HUES48 (cell line): ENCODE measurements at regions not wholly inside any gene's neighbourhood (a gene's known extent, or its start where the extent isn't known, plus 50 kb on each side); places are given as distances from the start of the nearest gene placed in this dataset.
A peak's percentile ranks its signal among the peaks of the same experiment; 100 is the strongest.
"Not testable (repeated sequence)": the region's sequence is repeated elsewhere in the genome, so short reads cannot be mapped to it uniquely, and the experiment has no call there.

Experiments
- H3K27ac ChIP-seq: one replicate; pipeline ENCODE4 v1.7.0; 2013; ENCODE audit warnings: low read depth, low read length, inconsistent platforms
- H3K27me3 ChIP-seq: 2 replicates; pipeline ENCODE4 v1.6.1; 2013; ENCODE audit warnings: mild to moderate bottlenecking, low read length; ENCODE audit not compliant: control insufficient read depth, insufficient read depth
- H3K36me3 ChIP-seq: 2 replicates; pipeline ENCODE4 v1.6.1; 2013; ENCODE audit warnings: low read length; ENCODE audit not compliant: control insufficient read depth, insufficient read depth
- H3K4me1 ChIP-seq: 2 replicates; pipeline ENCODE4 v1.6.1; 2013; ENCODE audit warnings: mild to moderate bottlenecking, low read length; ENCODE audit not compliant: control insufficient read depth, insufficient read depth
- H3K4me3 ChIP-seq: 2 replicates; pipeline ENCODE4 v1.5.1; 2013; ENCODE audit warnings: mild to moderate bottlenecking, low read depth, low read length
- H3K9ac ChIP-seq: 2 replicates; pipeline ENCODE4 v1.6.1; 2013; ENCODE audit warnings: mild to moderate bottlenecking, low read depth, low read length, moderate library complexity
- H3K9me3 ChIP-seq: 2 replicates; pipeline ENCODE4 v1.6.1; 2013; ENCODE audit warnings: low read length; ENCODE audit not compliant: control insufficient read depth, insufficient read depth

DNA sequence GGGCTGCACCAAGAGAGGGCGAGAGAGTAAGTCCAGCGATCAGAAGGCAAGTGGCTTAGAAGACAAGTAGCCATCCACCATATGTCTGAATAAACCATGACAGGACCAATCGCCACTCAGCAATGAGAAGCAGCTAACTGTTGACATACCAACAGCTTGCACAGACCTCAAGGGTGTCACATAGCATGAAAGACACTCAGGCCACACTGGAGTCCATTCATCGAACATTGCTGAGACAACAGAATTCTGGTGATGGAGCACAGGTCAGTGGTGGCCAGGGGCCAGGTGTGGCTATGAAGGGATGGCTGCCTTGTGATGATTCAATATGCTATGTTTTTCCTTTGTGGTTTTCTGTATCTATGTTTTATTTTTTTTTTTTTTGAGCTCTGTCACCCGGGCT, 236.2 kb upstream of the FRG2C start:
- not testable (repeated sequence) for H3K27ac ChIP-seq, H3K4me3 ChIP-seq, H3K27me3 ChIP-seq, H3K9ac ChIP-seq, H3K9me3 ChIP-seq, H3K4me1 ChIP-seq
- peaks cover 11% of the 10 kb centered on the region; the same call in 1 of the 2 replicates for H3K36me3 ChIP-seq

DNA sequence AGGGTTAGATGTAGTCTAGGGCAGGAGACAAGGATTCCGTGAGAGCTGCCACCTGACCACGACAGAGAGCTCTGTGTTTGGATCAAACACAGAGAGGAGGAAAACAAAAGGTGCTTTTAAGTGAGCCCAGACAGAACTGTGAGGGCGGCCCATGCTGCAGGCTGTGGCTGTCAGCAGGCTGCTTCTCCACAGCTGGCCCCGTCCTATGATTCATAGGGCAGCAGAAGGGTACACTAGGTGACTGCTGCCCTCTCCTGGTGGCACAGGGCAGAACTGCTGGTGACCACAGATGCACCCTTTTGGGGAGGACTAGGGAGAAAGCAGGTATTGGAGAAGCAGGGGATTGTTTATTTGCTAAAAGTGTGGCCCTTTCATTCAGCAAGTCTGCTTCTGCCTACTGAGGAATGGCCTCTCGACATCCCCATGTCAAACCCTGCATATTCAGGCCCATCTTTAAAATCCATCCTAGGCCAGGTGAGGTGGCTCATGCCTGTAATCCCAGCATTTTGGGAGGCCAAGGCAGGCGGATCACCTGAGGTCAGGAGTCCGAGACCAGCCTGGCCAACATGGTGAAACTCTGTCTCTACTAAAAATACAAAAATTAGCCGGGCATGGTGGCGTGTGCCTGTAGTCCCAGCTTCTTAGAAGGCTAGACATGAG, 234.4 kb upstream of the FRG2C start:
- not testable (repeated sequence) for H3K4me1 ChIP-seq, H3K27ac ChIP-seq, H3K27me3 ChIP-seq, H3K9ac ChIP-seq, H3K9me3 ChIP-seq, H3K4me3 ChIP-seq
- peaks cover 11% of the 10 kb centered on the region; the same call in 1 of the 2 replicates for H3K36me3 ChIP-seq

DNA sequence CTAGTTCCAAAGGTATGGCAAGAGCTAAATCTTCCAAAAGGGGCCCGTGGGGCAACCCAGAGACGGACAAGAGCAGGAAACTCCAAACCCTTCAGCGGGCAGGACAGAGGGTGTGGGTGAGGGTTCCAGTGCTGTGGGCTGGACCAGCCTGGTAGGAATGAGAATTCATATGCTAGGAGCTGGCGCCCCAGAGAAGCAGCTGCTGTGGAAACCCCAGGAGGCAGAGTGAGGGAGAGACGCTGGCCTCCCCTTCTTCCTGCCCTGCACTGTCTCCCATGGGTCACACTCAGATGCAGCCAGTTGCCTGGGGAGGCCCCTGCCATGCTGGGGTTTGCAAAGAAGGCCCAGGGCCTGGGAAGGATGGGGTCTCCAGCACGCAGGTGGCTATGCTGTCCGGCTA, 233.7 kb upstream of the FRG2C start:
- H3K27me3 ChIP-seq, H3K4me3 ChIP-seq, H3K27ac ChIP-seq, H3K9me3 ChIP-seq, H3K9ac ChIP-seq, H3K4me1 ChIP-seq: not testable (repeated sequence)
- peaks cover 11% of the 10 kb centered on the region; the same call in 1 of the 2 replicates for H3K36me3 ChIP-seq

DNA sequence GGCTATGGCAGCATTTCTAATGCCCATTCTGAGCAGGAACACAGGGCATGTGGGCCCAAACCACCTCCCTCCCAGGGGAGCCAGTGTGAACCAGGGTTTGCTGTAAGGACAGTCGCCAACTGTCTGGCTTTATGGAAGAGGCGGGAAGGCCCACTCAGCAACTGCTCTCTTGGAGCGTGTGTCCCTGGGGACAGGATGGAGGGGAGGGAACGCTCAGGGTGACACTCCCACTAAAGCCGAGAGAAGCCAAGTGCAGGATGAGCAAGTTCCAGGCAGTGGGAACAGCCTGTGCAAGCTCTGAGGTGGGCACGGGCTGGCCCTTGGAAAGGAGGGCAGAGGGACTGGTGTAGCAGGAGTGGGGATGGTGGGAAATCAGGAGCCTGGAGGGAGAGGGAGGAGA, 233.0 kb upstream of the FRG2C start:
- peaks cover 11% of the 10 kb centered on the region; the same call in 1 of the 2 replicates for H3K36me3 ChIP-seq
- H3K27ac ChIP-seq, H3K9me3 ChIP-seq, H3K4me3 ChIP-seq, H3K9ac ChIP-seq, H3K4me1 ChIP-seq, H3K27me3 ChIP-seq: not testable (repeated sequence)

DNA sequence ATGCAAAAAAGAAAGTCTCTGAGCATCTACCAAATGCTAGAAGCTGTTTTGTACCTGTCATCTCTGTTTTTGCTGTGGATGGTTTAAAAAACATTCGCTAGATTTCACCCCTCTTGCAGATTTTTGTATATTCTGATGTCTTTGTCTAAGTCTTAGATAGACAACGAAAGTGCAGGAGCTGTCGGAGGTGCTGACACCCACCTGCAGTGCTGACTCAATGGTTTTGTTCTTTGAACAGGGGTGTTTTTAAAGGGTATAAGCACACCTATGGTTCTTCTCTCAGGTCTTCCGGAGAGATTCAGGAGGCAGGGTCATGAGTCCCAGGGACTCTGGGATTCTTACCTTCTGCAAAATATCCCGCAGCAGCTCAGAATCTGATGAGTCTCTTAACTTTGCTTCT, 231.7 kb upstream of the FRG2C start:
- H3K4me3 ChIP-seq, H3K4me1 ChIP-seq, H3K9me3 ChIP-seq, H3K9ac ChIP-seq, H3K27ac ChIP-seq, H3K36me3 ChIP-seq, H3K27me3 ChIP-seq: not testable (repeated sequence)

DNA sequence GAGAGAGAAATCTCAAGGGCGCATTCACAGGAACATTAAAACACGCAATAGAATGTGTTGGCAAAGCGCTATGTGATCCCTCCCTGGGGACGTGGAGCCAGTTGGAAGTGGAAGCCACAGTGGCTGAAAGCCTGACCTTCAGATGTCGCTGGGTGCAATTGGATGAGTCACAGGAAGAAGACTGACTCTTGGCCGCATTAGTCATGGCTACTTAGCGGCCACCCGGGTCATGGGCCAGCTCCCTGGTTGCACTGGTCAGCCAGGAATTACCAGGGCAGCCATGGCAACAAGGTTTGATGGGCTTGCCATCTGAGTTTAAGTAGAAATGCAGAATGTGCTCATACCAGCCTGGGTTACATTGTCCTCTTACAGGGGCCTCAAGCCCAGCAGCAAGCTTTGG, 231.2 kb upstream of the FRG2C start:
- H3K27ac ChIP-seq, H3K9ac ChIP-seq, H3K9me3 ChIP-seq, H3K27me3 ChIP-seq, H3K4me1 ChIP-seq, H3K4me3 ChIP-seq, H3K36me3 ChIP-seq: not testable (repeated sequence)

DNA sequence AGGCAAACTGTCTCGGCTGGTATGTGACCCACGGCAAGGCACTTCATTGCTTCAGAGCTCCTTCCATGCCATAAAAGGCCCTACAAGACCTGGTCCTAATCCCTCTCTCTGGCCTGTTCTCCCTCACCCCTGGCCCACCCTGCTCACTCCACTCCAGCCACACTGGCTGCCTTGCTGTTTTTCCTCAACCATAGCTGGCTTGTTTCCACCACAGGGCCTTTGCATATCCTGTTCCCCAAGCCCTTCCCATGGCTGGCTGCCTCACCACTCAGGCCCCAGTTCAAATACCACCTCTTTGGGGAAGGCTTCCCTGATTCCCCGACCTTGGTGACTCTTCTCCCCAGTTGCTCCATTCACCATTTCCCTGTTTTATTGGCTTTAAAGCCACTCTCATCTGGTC, 230.8 kb upstream of the FRG2C start:
- not testable (repeated sequence) for H3K4me1 ChIP-seq, H3K4me3 ChIP-seq, H3K9me3 ChIP-seq, H3K9ac ChIP-seq, H3K27me3 ChIP-seq, H3K27ac ChIP-seq, H3K36me3 ChIP-seq

DNA sequence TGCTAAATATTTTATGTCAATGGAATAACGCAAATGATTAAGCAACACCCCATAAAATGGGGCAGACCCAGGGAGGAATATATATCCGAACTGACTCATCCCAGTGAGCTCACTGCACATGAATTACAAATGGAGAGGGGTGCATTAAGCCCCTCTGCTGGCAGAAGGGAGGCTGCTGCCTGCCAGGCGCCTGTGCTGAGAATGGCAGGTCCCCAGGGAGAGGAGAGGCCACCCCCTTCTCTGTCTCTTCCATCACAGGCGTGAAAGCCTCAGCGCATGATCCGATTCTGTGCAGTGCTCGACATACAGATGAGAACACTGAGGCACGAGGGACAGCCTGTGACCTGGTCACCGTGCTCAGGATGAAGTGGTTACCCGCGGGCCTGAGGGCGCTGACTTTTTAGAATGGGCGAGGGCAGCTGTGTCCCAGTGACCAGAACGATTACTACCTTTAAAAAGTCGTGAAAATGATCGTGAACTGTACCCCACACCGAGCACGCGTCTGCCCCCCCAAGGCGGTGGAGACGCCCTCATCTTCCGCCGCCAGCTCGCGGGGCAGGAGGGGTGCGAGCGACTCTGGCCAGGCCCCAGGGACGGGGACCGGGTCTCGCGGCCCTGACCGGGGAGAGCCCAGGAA, 229.7 kb upstream of the FRG2C start:
- not testable (repeated sequence) for H3K4me1 ChIP-seq, H3K27me3 ChIP-seq, H3K36me3 ChIP-seq, H3K9me3 ChIP-seq
- peak overlapping the region; percentile 72 for H3K9ac ChIP-seq
- H3K4me3 ChIP-seq: peak overlapping the region; percentile 81
- H3K27ac ChIP-seq: peak overlapping the region; percentile 72

DNA sequence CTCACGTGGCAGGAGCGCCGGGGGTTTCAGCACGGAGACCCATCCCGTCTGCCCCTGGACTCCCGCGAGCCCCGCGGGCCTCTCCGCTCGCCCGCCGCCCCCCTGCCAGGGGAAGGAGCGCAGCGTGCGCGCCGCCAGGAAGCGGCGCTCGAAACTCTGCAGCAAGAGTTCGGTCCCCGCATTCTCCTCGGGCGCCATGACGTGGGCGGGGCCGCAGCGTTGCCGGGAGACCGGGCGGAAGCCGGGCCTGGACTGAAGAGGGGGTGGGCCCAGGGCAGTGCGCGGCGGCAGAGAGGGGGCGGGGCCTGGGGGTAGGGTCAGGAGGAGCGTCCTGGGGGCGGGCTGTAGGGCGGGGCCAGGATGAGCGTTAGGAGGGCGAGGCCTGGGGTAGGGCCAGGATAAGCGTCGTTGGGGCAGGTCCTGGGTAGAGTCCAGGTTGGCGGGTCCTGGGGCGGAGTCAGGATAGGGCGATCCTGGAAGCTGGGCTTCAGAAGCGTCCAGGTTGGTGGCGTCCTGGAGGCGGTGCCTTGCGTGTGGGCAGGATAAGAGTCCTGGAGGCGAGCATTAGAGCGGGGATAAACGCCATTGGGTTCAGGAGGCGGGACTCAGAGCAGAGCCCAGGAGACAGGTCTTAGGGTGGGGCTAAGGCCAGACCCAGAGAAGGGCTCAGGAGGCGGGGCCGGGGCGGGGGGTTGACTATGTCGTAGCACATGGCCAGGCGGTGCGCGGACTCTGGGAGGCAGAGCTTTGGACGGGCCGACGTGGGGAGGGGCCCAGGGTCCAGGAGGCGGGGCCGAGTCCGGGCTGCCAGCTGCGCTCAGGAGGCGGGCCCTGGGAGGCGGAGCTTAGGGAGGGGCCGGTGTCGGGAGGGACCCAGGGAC, 229.0 kb upstream of the FRG2C start:
- peak overlapping the region; percentile 77 for H3K9ac ChIP-seq
- H3K4me1 ChIP-seq, H3K27me3 ChIP-seq, H3K36me3 ChIP-seq, H3K9me3 ChIP-seq: not testable (repeated sequence)
- H3K4me3 ChIP-seq: peak overlapping the region; percentile 81
- peak overlapping the region; percentile 90 for H3K27ac ChIP-seq

DNA sequence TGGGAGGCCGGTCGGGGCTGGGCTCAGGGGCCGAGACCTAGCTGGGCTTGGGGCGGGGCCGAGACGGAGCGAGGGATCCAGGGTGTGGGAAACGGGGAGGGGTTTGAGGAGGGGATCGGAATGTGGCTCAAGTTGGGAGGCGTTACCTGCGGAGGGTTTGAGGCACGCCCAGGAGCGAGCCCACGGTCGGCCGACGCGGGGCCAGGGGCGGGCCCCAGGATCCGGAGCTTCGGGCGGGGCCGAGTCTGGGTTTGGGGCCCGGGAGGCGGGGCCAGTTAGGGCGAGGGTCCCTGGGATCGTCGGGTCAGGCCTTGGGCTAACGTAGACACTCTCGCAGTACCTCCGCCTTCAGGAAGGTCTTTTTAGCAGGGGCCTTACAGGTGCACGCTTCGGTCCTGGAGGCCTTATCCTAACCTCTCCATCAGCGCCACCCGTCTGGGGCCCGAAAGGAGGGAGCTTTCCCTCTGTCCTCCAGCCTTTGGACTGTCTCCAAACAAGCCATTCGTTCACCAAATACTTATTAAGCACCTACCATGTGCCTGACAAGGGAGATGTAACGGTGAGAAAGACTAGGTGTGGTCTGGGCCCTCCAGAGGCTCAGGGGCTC, 228.2 kb upstream of the FRG2C start:
- Histone ChIP-seq H3K4me3 (peak overlapping the region; percentile 75), H3K27ac (peak overlapping the region; percentile 90), H3K9ac (peak overlapping the region; percentile 57; the same call in 1 of the 2 replicates)
- H3K4me1 ChIP-seq, H3K36me3 ChIP-seq, H3K9me3 ChIP-seq, H3K27me3 ChIP-seq: not testable (repeated sequence)

DNA sequence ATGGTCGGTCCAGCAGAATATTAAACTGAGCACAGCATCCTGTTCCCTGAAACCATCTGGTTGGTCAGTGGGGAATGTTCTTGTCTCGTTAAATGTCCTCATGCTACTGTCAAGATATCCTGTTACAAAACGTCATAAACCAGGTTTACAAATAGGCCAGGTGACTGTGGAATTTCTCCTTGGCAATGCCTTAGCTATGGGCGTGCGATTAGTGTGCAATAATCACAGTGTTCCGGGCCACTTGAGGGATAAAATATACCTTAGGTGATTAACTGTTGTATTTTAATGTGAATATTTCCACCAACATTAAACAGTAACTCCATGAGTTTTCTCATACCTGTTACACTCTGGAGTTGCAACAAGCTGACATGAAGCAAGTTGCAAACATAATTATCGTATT, 223.1 kb upstream of the FRG2C start:
- H3K9ac ChIP-seq, H3K4me1 ChIP-seq, H3K4me3 ChIP-seq, H3K27me3 ChIP-seq, H3K27ac ChIP-seq, H3K36me3 ChIP-seq, H3K9me3 ChIP-seq: not testable (repeated sequence)
